Keratinocyte (primary cell): ENCODE measurements at regions not wholly inside any gene's neighbourhood (a gene's known extent, or its start where the extent isn't known, plus 50 kb on each side); places are given as distances from the start of the nearest gene placed in this dataset.

ENCODE experiments used
- EZH2 ChIP-seq: IDR thresholded peaks from one replicate; pipeline ENCODE4 v1.6.1; 2012; ENCODE audit warnings: inconsistent platforms, mild to moderate bottlenecking, low read length, moderate library complexity
- TF ChIP-seq, protein P1 (sequence below), 3 experiments: IDR thresholded peaks in 1 of 3; conservative IDR thresholded peaks in 1 of 3; optimal IDR thresholded peaks in 1 of 3; 2 replicates in 2 of 3; 3 replicates in 1 of 3; pipeline versions ENCODE3 to v1.5.1; 2011; ENCODE audit warnings: low read length in 3 of 3, mild to moderate bottlenecking in 3 of 3, moderate library complexity in 2 of 3, control low read depth in 1 of 3, inconsistent platforms in 1 of 3; ENCODE audit not compliant: insufficient read depth in 2 of 3; ENCODE audit errors: extremely low read depth in 1 of 3

DNA sequence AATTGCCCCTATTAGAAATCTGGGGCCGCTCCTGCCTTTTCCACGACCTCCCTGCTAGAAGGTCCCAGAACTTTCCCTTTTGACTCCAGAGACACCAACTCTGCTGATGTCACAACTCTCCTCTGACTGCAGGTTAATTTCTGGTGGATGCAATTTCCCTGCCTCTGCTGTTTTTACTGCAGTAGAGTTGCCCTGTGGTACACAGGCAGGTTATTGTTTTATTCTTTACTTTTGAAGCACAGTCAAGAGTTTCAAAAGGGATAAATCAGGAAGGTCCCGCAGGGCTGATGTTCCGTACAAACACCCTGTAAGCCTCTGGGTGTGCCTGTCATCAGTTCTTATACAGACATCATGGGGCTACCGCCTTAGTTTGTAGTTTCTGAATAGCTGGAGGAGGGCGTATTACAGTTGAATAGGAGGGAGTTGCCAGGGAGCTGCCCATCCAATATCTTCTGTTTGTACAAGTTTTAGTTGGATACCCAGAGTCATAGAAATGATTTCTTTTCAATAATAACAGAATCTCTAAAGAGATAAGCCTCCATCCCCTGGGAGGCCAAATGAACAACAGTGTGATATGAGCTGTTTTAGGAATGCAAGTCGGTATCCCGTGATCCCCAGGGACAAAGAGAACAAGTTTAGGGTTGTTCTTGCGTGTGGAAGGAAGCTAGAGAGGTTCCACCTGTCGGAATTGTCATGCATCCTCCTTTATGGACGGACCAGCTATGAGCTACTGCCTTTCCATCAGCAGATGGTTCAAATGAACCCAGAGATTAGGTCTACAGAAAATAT is 108.4 kb upstream of the COPS8 start:
- TF ChIP-seq, protein P1, sequence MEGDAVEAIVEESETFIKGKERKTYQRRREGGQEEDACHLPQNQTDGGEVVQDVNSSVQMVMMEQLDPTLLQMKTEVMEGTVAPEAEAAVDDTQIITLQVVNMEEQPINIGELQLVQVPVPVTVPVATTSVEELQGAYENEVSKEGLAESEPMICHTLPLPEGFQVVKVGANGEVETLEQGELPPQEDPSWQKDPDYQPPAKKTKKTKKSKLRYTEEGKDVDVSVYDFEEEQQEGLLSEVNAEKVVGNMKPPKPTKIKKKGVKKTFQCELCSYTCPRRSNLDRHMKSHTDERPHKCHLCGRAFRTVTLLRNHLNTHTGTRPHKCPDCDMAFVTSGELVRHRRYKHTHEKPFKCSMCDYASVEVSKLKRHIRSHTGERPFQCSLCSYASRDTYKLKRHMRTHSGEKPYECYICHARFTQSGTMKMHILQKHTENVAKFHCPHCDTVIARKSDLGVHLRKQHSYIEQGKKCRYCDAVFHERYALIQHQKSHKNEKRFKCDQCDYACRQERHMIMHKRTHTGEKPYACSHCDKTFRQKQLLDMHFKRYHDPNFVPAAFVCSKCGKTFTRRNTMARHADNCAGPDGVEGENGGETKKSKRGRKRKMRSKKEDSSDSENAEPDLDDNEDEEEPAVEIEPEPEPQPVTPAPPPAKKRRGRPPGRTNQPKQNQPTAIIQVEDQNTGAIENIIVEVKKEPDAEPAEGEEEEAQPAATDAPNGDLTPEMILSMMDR (optimal IDR thresholded peaks at IDR 0.05 in 1 of 3, IDR thresholded peaks at IDR 0.05 in 1 of 3, conservative IDR thresholded peaks at IDR 0.05 in 1 of 3; ENCODE audit: extremely low read depth in 1 of 3, insufficient read depth in 2 of 3, low read length in 3 of 3) = no peak
- TF ChIP-seq EZH2 = no peak
